Esophagus muscularis mucosa (tissue), 4 donors: ENCODE measurements at regions not wholly inside any gene's neighbourhood (a gene's known extent, or its start where the extent isn't known, plus 50 kb on each side); places are given as distances from the start of the nearest gene placed in this dataset.
A peak's percentile ranks its signal among the peaks of the same experiment; 100 is the strongest.

Source experiments
- DNase-seq: peaks from one replicate; pipeline ENCODE4 v3.0.0-alpha.2; 2017; ENCODE audit errors: extremely low spot score
- H3K27ac ChIP-seq, 4 donors: fragments of 200-600 bp; sonication (generic); replicated peaks in 1 of 4; 1 replicate in 3 of 4; 2 replicates in 1 of 4; pipeline ENCODE4 v1.5.1; 2016 to 2019; ENCODE audit warnings: mild to moderate bottlenecking in 1 of 4
- H3K27me3 ChIP-seq, 4 donors: fragments of 200-600 bp; sonication (generic); one replicate each; pipeline versions ENCODE4 v1.5.1 to v1.6.0; 2016 to 2019
- H3K36me3 ChIP-seq, 4 donors: fragments of 200-600 bp; sonication (generic); one replicate each; pipeline ENCODE4 v1.5.1; 2016 to 2019
- H3K4me1 ChIP-seq, 4 donors: fragments of 200-600 bp; sonication (generic); one replicate each; pipeline ENCODE4 v1.5.1; 2016 to 2019
- H3K4me3 ChIP-seq, 4 donors: fragments of 200-600 bp; sonication (generic); 1 replicate in 2 of 4; 2 replicates in 2 of 4; pipeline ENCODE4 v1.5.1; 2016 to 2019; ENCODE audit warnings: mild to moderate bottlenecking in 4 of 4, moderate library complexity in 1 of 4
- H3K9me3 ChIP-seq, 4 donors: fragments of 200-600 bp; sonication (generic); 1 replicate in 3 of 4; 2 replicates in 1 of 4; pipeline ENCODE4 v1.5.1; 2016 to 2019
- CTCF ChIP-seq, 3 experiments: fragments of 200-600 bp in 2 of 3; fragments of 450-650 bp in 1 of 3; sonication (generic) in 2 of 3; IDR thresholded peaks; one replicate each; pipeline ENCODE4 v1.5.1; 2017 to 2019; ENCODE audit warnings: antibody characterized with exemption in 3 of 3, mild to moderate bottlenecking in 2 of 3, moderate library complexity in 1 of 3
- EP300 ChIP-seq: sonication (generic); formaldehyde crosslinking; IDR thresholded peaks from one replicate; pipeline ENCODE4 v1.6.1; 2017; ENCODE audit warnings: antibody characterized with exemption
- POLR2A ChIP-seq: fragments of 450-650 bp; IDR thresholded peaks from one replicate; pipeline ENCODE4 v1.6.1; 2017; ENCODE audit warnings: antibody characterized with exemption, moderate library complexity, mild to moderate bottlenecking, low read depth
- POLR2AphosphoS5 ChIP-seq, 2 donors: sonication (generic); formaldehyde crosslinking; IDR thresholded peaks; one replicate each; pipeline ENCODE4 v1.6.1; 2017; ENCODE audit warnings: antibody characterized with exemption in 2 of 2
- WGBS: methylation state at CpG from one replicate; pipeline ENCODE4 v1.1.5; 2018; 5-methylcytosine and 5-hydroxymethylcytosine counted together
- intact Hi-C: fragments of 100-400 bp; cut with DNase I; formaldehyde crosslinking; loops from one replicate; pipeline ENCODE4 v1.15.1; 2023

GRCh38 chr20:40291493-40292135 is 397.4 kb downstream of the MAFB start:
- H3K4me1 ChIP-seq = peaks cover 0 to 34% (median 28%) of the 10 kb centered on the region in 4 donors
- intact Hi-C loops = no loop called here

GRCh38 chr20:40287683-40288082 is 401.4 kb downstream of the MAFB start:
- Histone ChIP-seq H3K4me3 (no peak overlapping the region), H3K27ac (no peak overlapping the region), H3K27me3 (no peaks in the 10 kb centered on the region), H3K9me3 (no peaks in the 10 kb centered on the region), H3K4me1 (peaks cover 0 to 18% (median 13%) of the 10 kb centered on the region in 4 donors), H3K36me3 (no peaks in the 10 kb centered on the region)
- intact Hi-C loops = no loop called here
- TF ChIP-seq EP300 = no peak
- no peak for TF ChIP-seq CTCF (IDR thresholded peaks at IDR 0.05)
- DNase-seq = no peak
- WGBS = 75% methylated on average over 2 of the region's 2 CpGs

More at GRCh38 chr20:40291493-40292135, 397.4 kb downstream of the MAFB start:
- Histone ChIP-seq H3K36me3 (no peaks in the 10 kb centered on the region), H3K4me3 (no peak overlapping the region), H3K27me3 (no peaks in the 10 kb centered on the region), H3K9me3 (no peaks in the 10 kb centered on the region), H3K27ac (no peak overlapping the region)
- no peak for DNase-seq
- WGBS = 92% methylated on average over 2 of the region's 2 CpGs
- no peak for TF ChIP-seq POLR2A

- Histone ChIP-seq H3K27ac (peak overlapping the region in 3 of 4 donors; percentile 36 to 61 (median 56)), H3K27me3 (no peaks in the 10 kb centered on the region), H3K9me3 (no peaks in the 10 kb centered on the region), H3K4me1 (peaks cover 0 to 21% (median 15%) of the 10 kb centered on the region in 4 donors), H3K4me3 (no peak overlapping the region), H3K36me3 (no peaks in the 10 kb centered on the region)
- TF ChIP-seq POLR2AphosphoS5 (IDR thresholded peaks at IDR 0.05) (peak in 1 of 2 donors; percentile 27), EP300 (no peak), CTCF (IDR thresholded peaks at IDR 0.05) (no peak)
- no peak for DNase-seq
- intact Hi-C loops = no loop called here
- 52% methylated on average over 10 of the region's 10 CpGs for WGBS
These were observed 402.0 kb downstream of the MAFB start for GRCh38 chr20:40286975-40287531.

GRCh38 chr20:40284611-40285010 is 404.4 kb downstream of the MAFB start:
- no peak for TF ChIP-seq CTCF (IDR thresholded peaks at IDR 0.05)
- TF ChIP-seq EP300 = no peak
- TF ChIP-seq POLR2AphosphoS5 (IDR thresholded peaks at IDR 0.05) = no peak
- no peak for TF ChIP-seq POLR2A
- DNase-seq = no peak
- Histone ChIP-seq H3K27me3 (no peaks in the 10 kb centered on the region), H3K4me3 (no peak overlapping the region), H3K4me1 (peaks cover 0 to 23% (median 19%) of the 10 kb centered on the region in 4 donors), H3K36me3 (no peaks in the 10 kb centered on the region), H3K27ac (no peak overlapping the region), H3K9me3 (no peaks in the 10 kb centered on the region)
- intact Hi-C loops = no loop called here
- WGBS = 100% methylated on average over 2 of the region's 2 CpGs

GRCh38 chr20:40283689-40284088 is 405.3 kb downstream of the MAFB start:
- no peak for TF ChIP-seq POLR2A
- no peak for TF ChIP-seq CTCF (IDR thresholded peaks at IDR 0.05)
- no peak for TF ChIP-seq POLR2AphosphoS5 (IDR thresholded peaks at IDR 0.05)
- TF ChIP-seq EP300 = no peak
- H3K4me1 ChIP-seq = peaks cover 0 to 29% (median 26%) of the 10 kb centered on the region in 4 donors
- H3K27me3 ChIP-seq = no peaks in the 10 kb centered on the region
- DNase-seq = no peak
- H3K9me3 ChIP-seq = no peaks in the 10 kb centered on the region
- H3K36me3 ChIP-seq = no peaks in the 10 kb centered on the region
- H3K4me3 ChIP-seq = no peak overlapping the region
- intact Hi-C loops = no loop called here
- WGBS = 73% methylated on average over 1 of the region's 1 CpG
- H3K27ac ChIP-seq = no peak overlapping the region
